Suppressor macrophage treated with lipopolysaccharide for 4 hours (primary cell): ENCODE measurements at regions not wholly inside any gene's neighbourhood (a gene's known extent, or its start where the extent isn't known, plus 50 kb on each side); places are given as distances from the start of the nearest gene placed in this dataset.
"Not testable (repeated sequence)": the region's sequence is repeated elsewhere in the genome, so short reads cannot be mapped to it uniquely, and the experiment has no call there.

ENCODE experiments used
- DNase-seq: peaks from one replicate; pipeline ENCODE4 v3.0.0-alpha.2; 2020

DNA sequence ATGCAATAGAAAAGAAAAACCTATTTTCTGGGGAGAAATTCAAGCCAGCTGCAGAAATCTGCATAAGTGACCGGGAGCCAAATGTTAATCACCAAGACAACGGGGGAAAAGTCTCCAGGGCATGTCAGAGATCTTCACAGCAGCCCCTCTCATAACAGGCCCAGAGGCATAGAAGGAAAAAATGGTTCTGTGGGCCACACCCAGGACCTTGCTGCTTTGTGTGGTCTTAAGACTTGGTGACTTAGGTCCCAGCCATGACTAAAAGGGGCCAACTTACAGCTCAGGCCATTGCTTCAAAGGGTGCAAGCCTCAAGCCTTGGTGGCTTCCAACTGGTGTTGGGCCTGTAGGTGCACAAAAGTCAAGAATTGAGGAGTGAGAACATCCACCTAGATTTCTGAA is 2847.6 kb upstream of the PCDH20 start:
- no peak for DNase-seq

DNA sequence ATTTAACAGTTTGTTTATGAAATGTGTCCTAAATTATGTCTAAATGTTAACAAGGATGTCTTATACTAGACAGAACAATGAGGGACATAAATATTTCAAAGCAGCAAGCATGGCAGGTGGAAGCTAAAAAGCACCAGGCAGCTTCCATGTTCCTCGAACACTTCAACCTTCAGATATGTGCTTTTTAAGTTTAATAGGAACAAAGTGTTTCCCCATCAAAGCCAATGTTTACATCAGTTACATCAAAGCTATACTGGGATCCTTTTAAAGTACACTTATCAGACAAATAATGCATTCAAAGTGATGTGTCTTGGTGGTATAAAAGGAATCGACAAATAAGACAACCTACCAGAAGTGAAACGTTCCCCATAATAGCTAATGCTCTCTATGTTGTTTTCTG is 2841.1 kb upstream of the PCDH20 start:
- DNase-seq: no peak

DNA sequence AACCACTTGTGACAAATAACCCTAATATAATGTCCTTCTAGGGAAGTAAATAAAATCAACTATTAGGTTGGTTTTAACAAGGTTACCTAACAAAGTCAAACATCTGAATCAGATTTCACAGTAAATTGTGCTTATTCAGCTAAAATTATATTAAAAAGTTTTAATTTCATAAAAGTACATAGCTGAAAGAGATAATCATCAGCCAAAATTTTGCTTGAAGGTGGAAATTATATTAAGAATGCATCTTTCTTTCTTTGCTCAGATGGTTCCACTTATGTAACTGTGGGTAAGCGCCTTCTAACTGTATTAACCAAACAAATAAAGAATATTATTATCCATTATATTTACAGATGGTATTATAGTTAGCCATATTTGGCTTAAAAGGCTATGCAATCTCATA is 2840.3 kb upstream of the PCDH20 start:
- no peak for DNase-seq

DNA sequence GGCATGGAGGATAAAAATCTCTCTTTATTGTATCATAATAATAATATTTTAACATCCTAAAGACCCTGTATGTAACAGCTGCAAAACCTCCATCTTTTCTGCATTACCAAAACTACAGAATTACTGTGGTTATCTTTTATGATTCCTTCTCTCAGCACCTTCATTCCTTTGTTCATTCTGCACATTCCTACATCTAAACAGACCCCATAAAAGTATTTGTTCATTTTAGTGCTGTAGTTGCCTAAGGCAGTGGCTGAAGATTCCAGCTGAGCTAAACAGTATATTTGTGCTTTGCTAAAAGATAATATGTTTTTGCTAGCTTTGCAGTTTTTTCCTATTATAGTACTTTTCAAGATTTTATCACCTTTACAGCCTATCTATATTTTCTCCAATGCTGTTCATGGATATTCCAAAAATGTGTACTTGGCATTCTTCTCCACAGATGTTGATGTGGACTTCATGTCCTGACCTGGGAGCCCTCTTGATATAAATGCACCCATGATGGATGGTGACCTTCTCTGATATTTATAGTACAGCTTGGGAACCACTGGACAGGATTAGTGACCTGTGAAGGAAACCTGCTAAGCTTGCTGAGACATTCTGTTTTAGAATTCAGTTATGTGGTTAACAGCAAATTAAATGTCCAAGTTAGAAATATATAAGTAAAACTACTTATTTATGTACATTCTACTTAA is 2832.9 kb upstream of the PCDH20 start:
- no peak for DNase-seq

DNA sequence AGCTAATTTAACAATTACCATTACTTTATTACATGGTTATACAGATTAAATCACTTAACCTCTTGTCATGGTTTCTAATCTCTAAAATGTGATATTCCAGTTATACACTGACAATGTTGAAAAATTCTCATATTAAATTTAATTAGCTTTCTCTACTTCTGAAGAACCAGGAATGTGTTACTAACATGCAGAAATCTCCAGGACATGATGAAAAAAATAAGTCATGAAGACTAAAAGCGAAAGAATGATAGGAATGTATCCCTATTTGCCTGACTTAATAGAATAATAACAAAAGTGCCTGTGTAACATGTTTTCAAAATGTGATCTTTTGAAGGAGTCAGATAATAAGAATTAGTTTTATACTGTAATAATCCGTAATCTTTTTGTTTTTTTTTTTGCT is 2823.7 kb upstream of the PCDH20 start:
- DNase-seq: no peak

DNA sequence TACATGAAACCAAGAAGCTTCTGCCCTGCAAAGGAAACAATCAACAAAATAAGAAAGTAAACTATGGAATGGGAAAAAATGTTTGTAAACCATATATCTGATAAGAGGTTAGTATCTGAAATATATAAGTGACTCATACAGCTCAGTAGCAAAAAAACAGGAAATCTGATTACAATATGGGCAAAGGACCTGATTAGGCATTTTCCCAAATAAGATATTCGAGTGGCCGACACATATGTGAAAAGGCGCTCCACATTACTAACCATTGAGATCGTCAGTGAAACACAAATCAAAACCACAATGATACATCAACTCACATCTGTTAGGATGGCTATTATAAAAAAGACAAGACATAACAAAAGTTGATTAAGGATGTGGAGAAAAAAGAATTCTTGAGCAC is 2818.6 kb upstream of the PCDH20 start:
- no peak for DNase-seq

DNA sequence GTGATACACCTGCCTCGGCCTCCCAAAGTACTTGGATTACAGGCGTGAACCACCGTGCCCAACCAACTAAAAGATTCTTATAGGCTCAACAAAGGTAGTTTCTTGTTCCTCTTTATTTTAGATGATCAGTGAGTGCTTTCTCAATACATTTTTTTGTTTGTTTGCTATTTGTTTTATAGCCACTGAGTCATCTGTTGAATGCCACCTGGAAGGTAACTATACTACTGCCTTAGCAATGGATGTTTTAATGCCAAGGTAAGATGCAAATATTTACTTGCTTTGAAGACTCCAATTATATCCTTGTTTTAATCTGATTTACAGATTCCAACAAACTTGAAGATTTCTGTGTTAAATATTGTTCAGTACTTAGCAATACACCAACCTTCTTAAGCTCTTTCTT is 2807.4 kb upstream of the PCDH20 start:
- DNase-seq: no peak

DNA sequence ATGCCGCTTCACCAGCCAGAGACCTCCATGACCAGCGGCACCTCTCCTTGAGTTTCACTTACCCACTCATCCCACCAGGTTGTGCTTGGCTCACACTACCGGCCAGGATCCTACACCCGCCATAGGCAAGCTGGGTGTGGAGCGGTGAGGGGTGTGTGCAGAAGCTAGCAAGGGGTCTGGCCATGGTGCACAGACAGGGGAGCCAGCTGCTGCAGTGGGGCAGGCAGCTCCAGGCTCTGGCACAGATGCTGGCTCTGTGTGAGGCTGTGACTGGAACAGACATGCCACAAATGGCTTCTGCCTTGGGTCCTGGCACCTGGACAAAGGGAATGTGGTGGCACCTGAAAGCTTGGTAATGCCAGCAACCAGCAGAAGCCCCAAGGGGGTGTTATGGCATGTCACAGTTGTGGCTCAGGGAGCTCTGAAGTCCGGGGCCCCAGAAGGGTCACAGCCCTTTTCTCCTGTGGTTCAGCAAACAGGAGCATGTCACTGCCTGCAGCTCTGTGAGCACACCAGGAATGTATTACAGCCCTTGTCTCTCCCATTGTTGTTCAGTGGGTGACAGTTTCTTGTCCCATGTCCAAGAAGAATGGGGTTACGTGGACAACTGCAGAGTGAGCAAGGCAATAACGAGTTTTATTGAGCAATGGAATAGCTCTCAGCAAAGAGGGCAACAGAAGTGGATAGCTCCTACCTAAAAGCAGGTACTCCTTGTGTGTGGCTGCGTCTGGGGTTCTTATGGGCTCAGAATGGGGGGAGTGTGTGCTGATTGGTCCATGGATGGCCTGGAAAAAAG is 2791.0 kb upstream of the PCDH20 start:
- DNase-seq: no peak

DNA sequence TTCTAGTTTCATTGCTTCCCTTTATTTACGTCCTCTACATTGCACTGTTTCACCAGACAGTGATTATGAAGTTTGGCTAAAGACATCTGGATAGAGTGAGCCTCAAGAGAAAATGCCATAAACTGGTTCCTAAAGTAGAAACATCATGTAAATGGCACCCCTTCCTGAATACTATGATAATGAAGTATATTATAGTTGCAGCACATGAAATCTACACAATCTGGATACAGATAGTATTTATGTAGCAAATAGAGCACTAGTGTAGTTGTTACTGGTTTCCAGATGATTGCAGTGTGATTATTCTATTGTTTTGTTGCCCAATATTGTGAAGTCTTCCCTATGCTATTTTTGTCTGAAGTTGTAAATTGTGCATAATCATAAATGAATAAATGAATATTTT is 2786.9 kb upstream of the PCDH20 start:
- no peak for DNase-seq

DNA sequence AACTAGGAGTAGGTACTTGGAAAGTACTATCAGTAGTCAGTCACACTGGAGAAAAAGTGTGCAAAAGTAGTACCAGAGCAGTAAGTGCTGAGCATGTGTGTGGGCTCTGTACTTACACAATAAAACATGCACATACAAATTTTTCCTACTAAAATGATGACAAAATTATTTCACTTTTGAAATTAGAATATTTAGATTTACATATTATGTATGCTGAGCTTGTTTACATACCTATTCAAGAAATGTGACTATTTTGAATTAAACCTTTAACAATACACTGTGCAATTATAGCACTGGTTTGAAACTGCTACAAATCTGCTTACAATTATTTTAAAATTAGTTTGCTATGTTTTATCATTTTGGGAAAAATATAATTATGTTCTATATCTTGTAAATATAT is 2781.6 kb upstream of the PCDH20 start:
- DNase-seq: no peak

DNA sequence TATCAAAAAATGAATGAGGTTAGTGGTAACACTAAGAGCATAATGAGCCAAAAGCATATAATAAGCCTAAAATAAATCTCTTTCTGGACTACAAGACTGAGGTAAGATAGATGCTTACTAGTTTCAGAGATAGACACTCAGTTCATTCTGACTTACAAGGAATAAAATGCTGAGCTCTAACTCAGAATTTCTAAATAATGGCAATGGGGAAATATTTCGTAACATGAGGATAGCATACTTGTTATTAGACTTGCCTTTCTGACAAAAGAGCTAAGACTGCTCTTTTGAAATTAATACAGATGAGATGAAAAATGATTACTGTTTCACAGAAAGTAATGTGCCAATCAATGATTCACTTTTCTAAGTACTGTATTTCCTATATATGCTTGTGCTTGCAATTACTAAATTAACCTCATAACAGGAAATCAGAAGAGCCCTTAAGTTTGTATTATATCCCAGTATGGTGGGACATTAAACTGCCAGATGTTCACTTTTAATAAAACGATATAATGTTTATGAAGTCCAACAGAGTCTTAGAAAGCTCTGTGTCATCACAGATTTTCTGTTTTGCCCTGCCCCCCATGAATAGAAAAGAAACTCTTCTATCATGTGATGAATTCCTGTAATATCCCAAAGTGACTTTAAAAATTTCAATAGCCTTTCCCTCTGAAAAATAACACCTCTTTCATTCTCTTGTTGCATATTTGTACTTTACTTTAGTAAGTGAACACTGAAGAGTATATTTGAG is 2771.0 kb upstream of the PCDH20 start:
- DNase-seq: no peak

DNA sequence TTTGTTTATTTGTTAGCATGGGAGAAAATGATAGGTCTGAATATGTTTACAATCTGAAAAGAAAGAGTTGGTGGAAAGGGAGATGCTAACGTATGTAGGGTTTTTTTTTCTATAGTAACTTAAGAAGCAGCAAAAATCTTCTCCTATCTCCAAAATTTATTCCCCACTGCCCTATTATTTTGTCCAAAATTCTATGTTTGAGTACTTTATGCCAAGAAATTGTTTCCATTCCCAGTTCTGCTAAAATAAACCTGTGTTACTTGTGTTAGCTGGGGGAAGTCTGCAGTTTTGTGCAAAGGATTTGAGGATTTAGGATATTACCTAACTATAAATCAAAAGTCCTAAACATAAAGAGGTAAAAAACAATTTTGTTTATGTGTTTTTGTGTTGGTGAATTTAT is 2770.4 kb upstream of the PCDH20 start:
- DNase-seq: no peak

DNA sequence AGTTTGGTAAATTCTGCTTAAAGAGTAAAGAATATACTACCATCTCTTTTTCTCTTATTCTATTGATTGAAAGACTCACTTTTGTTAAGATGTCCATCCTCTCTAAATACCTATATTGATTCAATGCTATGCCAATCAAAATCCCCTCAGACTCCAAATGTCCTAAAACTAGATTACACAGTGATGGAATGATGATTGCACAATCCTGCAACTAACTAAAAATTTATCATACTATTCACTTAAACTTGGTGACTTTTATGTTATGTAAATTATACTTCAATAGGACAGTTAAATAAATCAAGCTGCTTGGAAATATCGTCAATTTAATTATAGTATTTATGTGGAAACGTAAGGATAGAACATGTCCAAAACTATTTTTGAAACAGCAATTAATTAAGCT is 2765.1 kb upstream of the PCDH20 start:
- no peak for DNase-seq

DNA sequence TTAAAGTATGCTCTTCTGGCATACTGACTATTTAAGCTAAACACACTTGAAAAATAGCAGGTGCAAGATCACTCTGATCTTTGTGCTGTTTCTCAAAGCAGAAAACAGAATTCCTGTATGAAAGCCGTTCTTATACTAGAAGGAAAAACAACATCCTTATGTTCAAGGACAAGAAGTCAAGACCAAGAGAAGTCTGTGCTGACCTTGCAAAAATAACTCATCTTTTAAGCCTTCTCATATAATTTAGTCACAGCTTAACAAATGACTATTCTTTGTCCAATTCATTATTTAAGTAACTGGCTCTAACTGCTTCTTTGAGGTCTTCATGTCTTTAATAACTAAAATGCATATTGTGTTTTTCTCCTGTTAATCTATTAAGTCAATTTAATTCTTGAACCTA is 2750.2 kb upstream of the PCDH20 start:
- no peak for DNase-seq

DNA sequence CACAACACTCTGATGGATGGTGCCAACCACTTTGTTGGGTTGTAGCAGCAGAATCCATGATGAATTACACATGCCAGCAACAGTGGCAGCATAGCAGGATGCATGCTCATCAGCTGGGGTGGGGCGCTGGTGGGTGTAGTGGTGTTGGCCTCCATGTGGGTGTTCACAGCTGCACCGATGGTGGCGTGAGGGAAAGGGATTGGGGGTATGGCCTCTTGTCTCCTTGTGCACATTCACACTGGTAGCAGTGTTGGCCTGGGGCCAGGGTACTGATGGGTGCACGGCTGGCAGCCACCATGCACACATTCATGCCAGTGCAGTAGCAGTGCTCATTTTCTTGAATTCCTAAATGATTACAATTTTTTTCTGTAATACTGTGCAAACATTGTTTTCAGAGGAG is 2748.8 kb upstream of the PCDH20 start:
- no peak for DNase-seq

DNA sequence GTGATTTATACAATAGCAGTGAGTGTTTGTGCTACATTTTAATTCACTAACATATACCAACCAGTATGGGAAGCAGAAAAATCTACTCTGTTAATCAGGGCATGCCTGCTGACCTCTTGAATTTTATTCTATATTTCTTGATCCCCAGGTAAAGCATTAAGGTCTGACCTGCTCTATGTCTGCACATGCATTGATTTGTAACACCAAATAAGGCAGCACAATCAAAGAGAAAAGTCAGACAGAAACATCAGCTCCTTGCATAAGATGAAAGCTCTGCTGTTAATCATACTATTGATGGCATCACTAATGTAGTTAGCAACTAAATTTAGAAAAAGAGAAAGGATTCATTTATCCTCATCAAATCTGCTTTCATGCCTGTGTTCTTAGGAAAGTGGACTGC is 2744.8 kb upstream of the PCDH20 start:
- no peak for DNase-seq

DNA sequence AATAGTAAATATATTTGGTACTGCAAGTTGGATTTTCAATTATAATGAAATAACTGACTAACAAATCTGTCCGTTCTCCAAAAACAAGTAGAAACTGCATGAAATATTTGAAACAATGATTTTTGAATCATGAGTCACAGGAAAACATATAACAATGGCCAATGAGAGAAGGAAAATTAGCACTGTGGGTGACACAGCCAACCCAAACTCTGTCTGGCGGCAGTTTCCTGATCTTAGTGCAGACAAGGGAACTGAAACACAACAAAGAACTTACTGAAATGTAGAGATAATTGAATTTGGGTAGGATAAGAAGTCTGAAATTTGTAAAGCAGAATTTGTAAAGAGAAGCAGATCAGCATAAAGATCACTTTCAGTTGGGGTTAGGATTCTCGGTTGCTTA is 2743.3 kb upstream of the PCDH20 start:
- DNase-seq: no peak

DNA sequence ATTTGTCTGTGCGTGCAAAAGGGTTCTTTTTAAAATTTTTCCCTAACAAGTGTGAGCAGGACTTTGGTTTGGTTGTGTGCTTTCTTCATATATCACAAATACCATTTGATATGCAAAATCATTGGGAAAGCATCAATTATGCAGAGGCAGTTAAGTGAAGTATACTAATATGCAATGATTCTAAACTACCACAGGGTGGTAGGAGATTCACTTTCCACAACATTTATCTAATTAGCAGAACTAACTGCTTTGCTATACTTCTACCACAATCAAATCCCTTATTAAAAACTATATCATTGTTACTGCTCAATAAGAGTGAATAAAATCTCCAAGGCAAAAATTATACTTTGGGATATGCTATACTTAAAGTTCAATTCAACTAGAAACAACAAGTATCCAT is 2738.9 kb upstream of the PCDH20 start:
- no peak for DNase-seq

DNA sequence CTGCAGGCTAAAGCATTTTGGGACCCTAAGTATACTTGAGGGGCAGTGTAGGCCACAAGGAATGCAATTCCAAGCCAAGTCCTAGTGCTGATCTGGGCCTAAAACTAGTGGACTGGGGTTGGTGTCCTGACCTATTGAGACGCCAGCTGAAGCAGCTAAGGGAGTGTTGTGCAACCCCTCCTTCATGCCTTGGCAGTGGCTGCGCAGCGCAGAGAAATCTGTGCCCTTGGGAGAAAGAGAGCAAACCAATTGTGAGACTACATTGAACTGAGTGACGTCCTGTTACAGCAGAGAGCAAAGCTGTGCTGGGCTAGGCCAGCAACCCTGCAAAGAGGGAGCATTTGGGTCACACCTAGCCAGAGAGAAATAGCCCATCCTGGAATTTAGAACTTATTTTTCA is 2715.0 kb upstream of the PCDH20 start:
- no peak for DNase-seq

DNA sequence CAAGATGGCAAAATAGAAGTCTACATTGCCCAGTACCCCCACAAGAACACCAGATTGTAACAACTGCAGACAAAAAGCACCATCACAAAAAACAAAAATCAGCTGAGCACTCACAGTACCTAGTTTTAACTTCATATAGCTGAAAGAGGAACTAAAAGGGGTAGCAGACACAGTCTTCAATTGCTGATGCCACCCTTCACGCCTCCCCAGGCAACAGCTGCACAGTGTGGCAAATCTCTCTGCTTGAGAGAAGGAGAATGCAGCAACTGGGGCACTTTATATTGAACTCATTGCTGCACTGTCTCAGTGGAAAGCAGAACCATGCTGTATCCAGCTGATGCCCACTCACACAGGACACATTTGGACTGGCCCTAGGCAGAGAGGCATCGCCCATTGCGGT is 2714.5 kb upstream of the PCDH20 start:
- no peak for DNase-seq

DNA sequence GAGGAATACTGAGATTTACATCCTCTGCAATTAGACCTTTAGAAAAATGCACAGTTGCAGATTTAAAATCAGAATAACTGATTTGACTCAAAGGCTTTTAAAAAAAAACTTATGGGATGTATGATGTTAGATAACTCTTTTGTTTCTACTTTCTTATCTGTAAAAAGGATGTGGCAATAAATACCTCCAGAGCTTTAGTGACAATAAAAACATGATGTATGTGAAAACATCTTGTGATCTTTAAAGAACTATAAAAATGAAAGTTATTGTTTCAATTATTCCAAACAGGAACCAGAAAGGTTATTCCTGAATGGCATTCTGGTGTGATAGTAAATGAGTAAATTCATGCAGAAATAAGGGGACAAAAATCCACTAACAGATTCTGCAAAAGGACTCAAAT is 2712.2 kb upstream of the PCDH20 start:
- no peak for DNase-seq

DNA sequence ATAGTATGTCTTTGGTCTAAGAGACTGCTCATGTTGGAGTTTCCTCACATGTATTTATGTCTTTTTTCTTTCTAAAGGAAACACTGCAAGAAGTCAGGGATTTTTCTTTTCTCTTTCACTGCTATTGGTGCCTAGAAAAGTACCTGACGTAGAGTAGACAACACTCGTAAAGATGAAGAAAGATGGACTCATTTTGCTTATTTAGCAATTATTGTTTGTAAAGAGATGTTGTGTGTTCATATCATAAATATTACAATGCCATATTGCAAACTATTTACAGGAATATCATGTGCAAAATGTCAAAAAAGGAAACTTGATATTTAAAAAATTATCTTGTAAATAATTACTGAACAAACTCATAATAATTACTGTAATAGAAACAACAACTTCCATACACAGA is 2711.5 kb upstream of the PCDH20 start:
- DNase-seq: no peak

DNA sequence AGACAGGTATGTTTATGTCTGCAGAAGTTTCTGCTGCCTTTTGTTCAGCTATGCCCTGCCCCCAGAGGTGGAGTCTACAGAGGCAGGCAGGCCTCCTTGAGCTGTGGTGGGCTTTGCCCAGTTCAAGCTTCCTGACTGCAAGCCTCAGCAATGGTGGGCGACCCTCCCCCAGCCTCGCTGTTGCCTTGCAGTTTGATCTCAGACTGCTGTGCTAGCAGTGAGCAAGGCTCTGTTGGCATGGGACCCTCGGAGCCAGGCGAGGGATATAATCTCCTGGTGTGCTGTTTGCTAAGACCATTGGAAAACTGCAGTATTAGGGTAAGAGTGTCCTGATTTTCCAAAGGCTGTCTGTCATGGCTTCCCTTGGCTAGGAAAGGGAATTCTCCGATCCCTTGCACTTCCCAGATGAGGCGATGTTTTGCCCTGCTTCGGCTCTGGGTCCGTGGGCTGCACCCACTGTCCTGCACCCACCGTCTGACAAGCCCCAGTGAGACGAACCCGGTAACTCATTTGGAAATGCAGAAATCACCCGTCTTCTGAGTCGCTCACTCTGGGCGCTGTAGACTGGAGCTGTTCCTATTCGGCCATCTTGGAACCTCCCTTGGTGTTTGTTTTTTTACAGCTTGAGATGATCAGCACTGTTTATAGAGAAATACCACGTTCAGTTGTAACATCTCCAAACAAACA is 2705.5 kb upstream of the PCDH20 start:
- DNase-seq: not testable (repeated sequence)

DNA sequence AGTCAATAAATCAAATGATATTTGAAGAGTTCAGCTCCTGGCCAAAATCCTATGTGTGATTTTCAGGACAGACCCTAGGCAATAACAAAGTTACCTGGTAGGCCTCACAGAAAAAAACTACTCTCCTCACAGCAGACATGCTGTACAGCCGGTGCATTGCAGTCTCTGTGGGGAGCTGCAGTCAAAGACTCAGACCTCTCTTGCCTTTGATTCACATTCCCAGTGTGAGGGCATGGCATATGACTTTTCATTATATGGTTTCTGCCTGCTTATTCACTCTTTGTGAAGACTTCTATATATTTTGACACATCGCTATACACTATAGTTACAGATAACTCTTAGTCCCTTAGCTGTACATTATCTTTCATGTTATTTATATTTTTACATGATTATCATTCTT is 2684.3 kb upstream of the PCDH20 start:
- DNase-seq: no peak
